PC-9 (cell line): ENCODE measurements at regions not wholly inside any gene's neighbourhood (a gene's known extent, or its start where the extent isn't known, plus 50 kb on each side); places are given as distances from the start of the nearest gene placed in this dataset.
"Not testable (repeated sequence)": the region's sequence is repeated elsewhere in the genome, so short reads cannot be mapped to it uniquely, and the experiment has no call there.

Experiments used
- BruUV-seq: library from RNA; stranded (reverse); fragments of 400-500 nt; replicated peaks from 2 replicates; lab custom pipeline; 2021; lab: Mats Ljungman, UMichigan
- CTCF ChIA-PET: fragments of 300-600 bp; sonication (Branson Sonifier 250); formaldehyde crosslinking; loops from one replicate; lab custom pipeline; 2022; ENCODE audit warnings: antibody characterized with exemption; lab: Charles Lee
- POLR2A ChIA-PET: fragments of 300-600 bp; sonication (Branson Sonifier 250); formaldehyde crosslinking; loops from one replicate; lab custom pipeline; 2022; ENCODE audit warnings: antibody characterized with exemption; ENCODE audit not compliant: unreplicated experiment; lab: Charles Lee
- DNase-seq, 2 experiments: peaks; one replicate each; pipeline versions ENCODE4 v3.0.0 to v3.0.0-alpha.2; 2015 to 2022; ENCODE audit warnings: mixed read lengths in 1 of 2
- H2AFZ ChIP-seq: fragments of 200-600 bp; sonication (generic); 2 replicates; pipeline ENCODE4 v1.8.1; 2017; ENCODE audit warnings: antibody characterized with exemption
- H3F3A ChIP-seq: fragments of 200-600 bp; sonication (generic); 2 replicates; pipeline ENCODE4 v1.8.1; 2017; ENCODE audit warnings: antibody characterized with exemption, mild to moderate bottlenecking, low read depth; ENCODE audit not compliant: insufficient read depth
- H3K27ac ChIP-seq: fragments of 200-600 bp; sonication (generic); 2 replicates; pipeline ENCODE4 v1.6.1; 2016; ENCODE audit warnings: mixed run types
- H3K27me3 ChIP-seq: fragments of 200-600 bp; sonication (generic); 2 replicates; pipeline ENCODE4 v1.6.1; 2016; ENCODE audit warnings: low read depth, mixed run types; ENCODE audit not compliant: insufficient read depth
- H3K36me3 ChIP-seq: fragments of 200-600 bp; sonication (generic); 2 replicates; pipeline ENCODE4 v1.6.1; 2016; ENCODE audit warnings: low read depth, mixed run types
- H3K4me1 ChIP-seq: fragments of 200-600 bp; sonication (generic); replicated peaks from 2 replicates; pipeline ENCODE4 v1.6.1; 2016; ENCODE audit warnings: mixed run types; ENCODE audit not compliant: insufficient read depth
- H3K4me2 ChIP-seq: fragments of 200-600 bp; sonication (generic); 2 replicates; pipeline ENCODE4 v1.6.1; 2017; ENCODE audit warnings: mixed run types
- H3K4me3 ChIP-seq: fragments of 200-600 bp; sonication (generic); 2 replicates; pipeline ENCODE4 v1.6.1; 2016; ENCODE audit warnings: mixed run types
- H3K79me2 ChIP-seq: fragments of 200-600 bp; sonication (generic); 2 replicates; pipeline ENCODE4 v1.6.1; 2017; ENCODE audit warnings: low read depth, mixed run types
- H3K9me2 ChIP-seq: fragments of 200-600 bp; sonication (generic); 2 replicates; pipeline ENCODE4 v1.8.1; 2017; ENCODE audit warnings: mild to moderate bottlenecking; ENCODE audit not compliant: insufficient read depth
- H3K9me3 ChIP-seq: fragments of 200-600 bp; sonication (generic); 2 replicates; pipeline ENCODE4 v1.8.1; 2016; ENCODE audit warnings: low read depth; ENCODE audit not compliant: insufficient read depth
- H4K20me1 ChIP-seq: fragments of 200-600 bp; sonication (generic); 2 replicates; pipeline ENCODE4 v1.8.1; 2017; ENCODE audit not compliant: insufficient read depth
- EZH2 ChIP-seq: fragments of 200-600 bp; sonication (generic); IDR thresholded peaks from 2 replicates; pipeline ENCODE4 v1.8.0; 2017; ENCODE audit warnings: antibody characterized with exemption, low read depth
- intact Hi-C: fragments of 100-400 bp; cut with micrococcal nuclease; formaldehyde crosslinking; loops from one replicate; pipeline ENCODE4 v1.10.0; 2022; ENCODE audit not compliant: unreplicated experiment
- TF ChIP-seq, protein P1 (sequence below): fragments of 200-600 bp; sonication (generic); conservative IDR thresholded peaks from 2 replicates; pipeline ENCODE4 v1.6.1; 2017; ENCODE audit warnings: mixed run types, antibody characterized with exemption, mild to moderate bottlenecking, moderate library complexity

- ChIA-PET CTCF (no interaction called here), POLR2A (no interaction called here)
- no peaks in the 10 kb centered on the region for H4K20me1 ChIP-seq
- H3K4me2 ChIP-seq: no peak overlapping the region
- intact Hi-C loops: no loop called here
- H3K9me3 ChIP-seq: no peaks in the 10 kb centered on the region
- no peaks in the 10 kb centered on the region for H3K9me2 ChIP-seq
- no peak for DNase-seq
- no peak overlapping the region for H3K27ac ChIP-seq
- H3K4me1 ChIP-seq: no peaks in the 10 kb centered on the region
- H3K79me2 ChIP-seq: no peaks in the 10 kb centered on the region
- no peaks in the 10 kb centered on the region for H3K36me3 ChIP-seq
- no peak overlapping the region for H3K4me3 ChIP-seq
- TF ChIP-seq EZH2: no peak
- TF ChIP-seq, protein P1, sequence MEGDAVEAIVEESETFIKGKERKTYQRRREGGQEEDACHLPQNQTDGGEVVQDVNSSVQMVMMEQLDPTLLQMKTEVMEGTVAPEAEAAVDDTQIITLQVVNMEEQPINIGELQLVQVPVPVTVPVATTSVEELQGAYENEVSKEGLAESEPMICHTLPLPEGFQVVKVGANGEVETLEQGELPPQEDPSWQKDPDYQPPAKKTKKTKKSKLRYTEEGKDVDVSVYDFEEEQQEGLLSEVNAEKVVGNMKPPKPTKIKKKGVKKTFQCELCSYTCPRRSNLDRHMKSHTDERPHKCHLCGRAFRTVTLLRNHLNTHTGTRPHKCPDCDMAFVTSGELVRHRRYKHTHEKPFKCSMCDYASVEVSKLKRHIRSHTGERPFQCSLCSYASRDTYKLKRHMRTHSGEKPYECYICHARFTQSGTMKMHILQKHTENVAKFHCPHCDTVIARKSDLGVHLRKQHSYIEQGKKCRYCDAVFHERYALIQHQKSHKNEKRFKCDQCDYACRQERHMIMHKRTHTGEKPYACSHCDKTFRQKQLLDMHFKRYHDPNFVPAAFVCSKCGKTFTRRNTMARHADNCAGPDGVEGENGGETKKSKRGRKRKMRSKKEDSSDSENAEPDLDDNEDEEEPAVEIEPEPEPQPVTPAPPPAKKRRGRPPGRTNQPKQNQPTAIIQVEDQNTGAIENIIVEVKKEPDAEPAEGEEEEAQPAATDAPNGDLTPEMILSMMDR: no peak
- no TSS peak for BruUV-seq
- H3K27me3 ChIP-seq: no peaks in the 10 kb centered on the region
- no peak overlapping the region for H2AFZ ChIP-seq
- no peaks in the 10 kb centered on the region for H3F3A ChIP-seq
Measured at GRCh38 chr6:86685230-86685797, 252.0 kb upstream of the HTR1E start.

GRCh38 chr6:86683132-86683908 is 254.0 kb upstream of the HTR1E start:
- Histone ChIP-seq H3K4me1 (no peaks in the 10 kb centered on the region), H3K36me3 (no peaks in the 10 kb centered on the region), H2AFZ (no peak overlapping the region), H3K9me3 (no peaks in the 10 kb centered on the region), H3K27me3 (no peaks in the 10 kb centered on the region), H3K4me2 (no peak overlapping the region), H3K9me2 (no peaks in the 10 kb centered on the region), H3K4me3 (no peak overlapping the region), H3K27ac (no peak overlapping the region), H3F3A (no peaks in the 10 kb centered on the region), H3K79me2 (no peaks in the 10 kb centered on the region), H4K20me1 (no peaks in the 10 kb centered on the region)
- ChIA-PET CTCF (no interaction called here), POLR2A (no interaction called here)
- intact Hi-C loops: no loop called here
- DNase-seq: no peak
- TF ChIP-seq, protein P1: no peak
- TF ChIP-seq EZH2: no peak
- BruUV-seq: no TSS peak

GRCh38 chr6:86682297-86682696 is 255.0 kb upstream of the HTR1E start:
- TF ChIP-seq, protein P1: no peak
- no peak for TF ChIP-seq EZH2
- Histone ChIP-seq H3K4me3 (no peak overlapping the region), H3K27ac (no peak overlapping the region), H3K9me3 (no peaks in the 10 kb centered on the region), H3K4me1 (no peaks in the 10 kb centered on the region), H3K27me3 (no peaks in the 10 kb centered on the region), H3F3A (no peaks in the 10 kb centered on the region), H3K4me2 (no peak overlapping the region), H2AFZ (no peak overlapping the region), H3K36me3 (no peaks in the 10 kb centered on the region), H3K79me2 (no peaks in the 10 kb centered on the region), H4K20me1 (no peaks in the 10 kb centered on the region), H3K9me2 (no peaks in the 10 kb centered on the region)
- no TSS peak for BruUV-seq
- POLR2A ChIA-PET: interaction anchor here (0.6 kb wide), 1 partner anchor 252 kb away, joined by 3 read pairs; no protein-coding TSS in a partner anchor
- CTCF ChIA-PET: no interaction called here
- intact Hi-C loops: no loop called here
- DNase-seq: no peak

DNA sequence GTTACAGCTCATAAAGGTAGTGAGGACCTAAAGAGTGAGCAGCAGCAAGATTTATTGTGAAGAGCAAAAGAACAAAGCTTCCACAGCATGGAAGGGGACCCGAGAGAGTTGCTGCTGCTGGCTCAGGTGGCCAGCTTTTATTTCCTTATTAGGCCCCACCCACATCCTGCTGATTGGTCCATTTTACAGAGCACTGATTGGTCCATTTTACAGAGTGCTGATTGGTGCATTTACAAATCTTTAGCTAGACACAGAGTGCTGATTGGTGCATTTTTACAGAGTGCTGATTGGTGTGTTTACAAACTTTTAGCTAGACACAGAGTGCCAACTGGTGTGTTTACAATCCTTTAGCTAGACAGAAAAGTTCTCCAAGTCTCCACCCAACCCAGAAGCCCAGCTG is 256.2 kb upstream of the HTR1E start:
- H3K36me3 ChIP-seq, H3K4me3 ChIP-seq, POLR2A ChIA-PET, H4K20me1 ChIP-seq, H3K27me3 ChIP-seq, DNase-seq, BruUV-seq, CTCF ChIA-PET, H3K79me2 ChIP-seq, H3K27ac ChIP-seq, H3K9me2 ChIP-seq, intact Hi-C loops, H3K9me3 ChIP-seq, H3F3A ChIP-seq, H2AFZ ChIP-seq, H3K4me2 ChIP-seq, H3K4me1 ChIP-seq: not testable (repeated sequence)

DNA sequence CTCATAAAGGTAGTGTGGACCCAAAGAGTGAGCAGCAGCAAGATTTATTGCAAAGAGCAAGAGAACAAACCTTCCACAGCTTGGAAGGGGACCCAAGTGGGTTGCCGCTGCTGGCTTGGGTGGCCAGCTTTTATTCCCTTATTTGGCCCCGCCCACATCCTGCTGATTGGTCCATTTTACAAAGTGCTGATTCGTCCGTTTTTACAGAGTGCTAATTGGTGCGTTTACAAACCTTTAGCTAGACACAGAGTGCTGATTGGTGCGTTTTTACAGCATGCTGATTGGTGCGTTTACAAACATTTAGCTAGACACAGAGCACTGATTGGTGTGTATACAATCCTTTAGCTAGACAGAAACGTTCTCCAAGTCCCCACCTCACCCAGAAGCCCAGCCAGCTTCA is 265.2 kb upstream of the HTR1E start:
- intact Hi-C loops, H4K20me1 ChIP-seq, H3K4me1 ChIP-seq, H3K79me2 ChIP-seq, H3K4me3 ChIP-seq, H3K4me2 ChIP-seq, POLR2A ChIA-PET, H3K27ac ChIP-seq, H3K36me3 ChIP-seq, BruUV-seq, CTCF ChIA-PET, DNase-seq, H2AFZ ChIP-seq, H3K9me2 ChIP-seq, H3K9me3 ChIP-seq, H3F3A ChIP-seq, H3K27me3 ChIP-seq: not testable (repeated sequence)
